Vagina (tissue), 2 donors: ENCODE measurements at regions not wholly inside any gene's neighbourhood (a gene's known extent, or its start where the extent isn't known, plus 50 kb on each side); places are given as distances from the start of the nearest gene placed in this dataset.

Source experiments
- CTCF ChIP-seq, 3 experiments: fragments of 450-650 bp in 2 of 3; fragments of 200-600 bp in 1 of 3; sonication (generic) in 1 of 3; IDR thresholded peaks; one replicate each; pipeline ENCODE4 v1.5.1; 2017 to 2019; ENCODE audit warnings: antibody characterized with exemption in 3 of 3, mild to moderate bottlenecking in 2 of 3, moderate library complexity in 2 of 3
- POLR2A ChIP-seq, 2 donors: fragments of 450-650 bp; IDR thresholded peaks; one replicate each; pipeline ENCODE4 v1.6.1; 2017; ENCODE audit warnings: antibody characterized with exemption in 2 of 2, mild to moderate bottlenecking in 2 of 2, moderate library complexity in 2 of 2

GRCh38 chr6:23784301-23784919 is 341.6 kb upstream of the NRSN1 start:
- no peak for TF ChIP-seq CTCF (IDR thresholded peaks at IDR 0.05)
- TF ChIP-seq POLR2A (IDR thresholded peaks at IDR 0.05), result no peak
